22Rv1 (cell line): ENCODE measurements at regions not wholly inside any gene's neighbourhood (a gene's known extent, or its start where the extent isn't known, plus 50 kb on each side); places are given as distances from the start of the nearest gene placed in this dataset.

Source experiments
- H3K27ac ChIP-seq: fragments of 450-650 bp; 2 replicates; pipeline ENCODE4 v1.5.1; 2017
- ZFX ChIP-seq: fragments of 450-650 bp; IDR thresholded peaks from 2 replicates; pipeline ENCODE4 v1.6.1; 2017; ENCODE audit warnings: antibody characterized with exemption, borderline replicate concordance
- TF ChIP-seq, protein P1 (sequence below): fragments of 450-650 bp; IDR thresholded peaks from 2 replicates; pipeline ENCODE4 v1.5.1; 2017; ENCODE audit warnings: mild to moderate bottlenecking

DNA sequence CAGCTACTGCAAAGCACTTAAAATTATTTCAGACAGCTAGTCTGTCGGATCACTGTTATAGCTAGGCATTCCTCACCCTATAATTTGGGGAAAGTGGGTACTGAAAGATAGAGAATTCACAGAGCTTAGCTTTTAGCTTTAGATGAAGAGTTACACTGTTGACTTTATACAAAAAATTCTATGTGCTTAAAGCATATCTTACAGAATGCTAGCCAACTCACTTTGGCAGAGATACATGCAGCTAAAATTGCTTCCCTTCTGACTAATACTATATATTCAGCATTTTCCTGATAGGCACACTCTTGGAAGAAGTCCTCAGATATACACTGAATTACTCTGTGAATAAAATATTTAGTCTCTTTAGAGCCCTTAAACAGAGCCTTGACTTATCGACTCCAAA, 353.5 kb upstream of the STEAP1 start:
- TF ChIP-seq, protein P1, sequence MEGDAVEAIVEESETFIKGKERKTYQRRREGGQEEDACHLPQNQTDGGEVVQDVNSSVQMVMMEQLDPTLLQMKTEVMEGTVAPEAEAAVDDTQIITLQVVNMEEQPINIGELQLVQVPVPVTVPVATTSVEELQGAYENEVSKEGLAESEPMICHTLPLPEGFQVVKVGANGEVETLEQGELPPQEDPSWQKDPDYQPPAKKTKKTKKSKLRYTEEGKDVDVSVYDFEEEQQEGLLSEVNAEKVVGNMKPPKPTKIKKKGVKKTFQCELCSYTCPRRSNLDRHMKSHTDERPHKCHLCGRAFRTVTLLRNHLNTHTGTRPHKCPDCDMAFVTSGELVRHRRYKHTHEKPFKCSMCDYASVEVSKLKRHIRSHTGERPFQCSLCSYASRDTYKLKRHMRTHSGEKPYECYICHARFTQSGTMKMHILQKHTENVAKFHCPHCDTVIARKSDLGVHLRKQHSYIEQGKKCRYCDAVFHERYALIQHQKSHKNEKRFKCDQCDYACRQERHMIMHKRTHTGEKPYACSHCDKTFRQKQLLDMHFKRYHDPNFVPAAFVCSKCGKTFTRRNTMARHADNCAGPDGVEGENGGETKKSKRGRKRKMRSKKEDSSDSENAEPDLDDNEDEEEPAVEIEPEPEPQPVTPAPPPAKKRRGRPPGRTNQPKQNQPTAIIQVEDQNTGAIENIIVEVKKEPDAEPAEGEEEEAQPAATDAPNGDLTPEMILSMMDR, result no peak
- no peak for TF ChIP-seq ZFX
- H3K27ac ChIP-seq, result no peak overlapping the region

DNA sequence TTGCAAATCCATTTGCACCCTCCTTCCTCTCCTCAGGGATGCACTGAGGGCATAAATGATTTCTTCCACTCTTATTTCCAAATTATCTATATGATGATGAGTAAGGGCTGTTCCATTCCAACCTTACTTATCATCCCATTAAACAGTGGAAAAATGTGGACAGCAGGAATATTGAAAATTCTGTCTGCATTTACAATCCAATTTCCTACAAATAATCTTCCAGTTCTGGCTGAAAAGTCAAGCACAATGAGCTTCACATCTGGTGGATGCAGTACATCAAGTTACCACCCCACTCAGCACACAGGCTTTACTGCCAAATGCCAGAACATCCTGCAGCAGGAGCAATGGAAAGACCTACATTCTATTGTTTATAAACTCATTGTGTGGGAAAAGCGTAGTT, 345.0 kb upstream of the STEAP1 start:
- no peak for TF ChIP-seq ZFX
- TF ChIP-seq, protein P1, result no peak
- H3K27ac ChIP-seq, result no peak overlapping the region

DNA sequence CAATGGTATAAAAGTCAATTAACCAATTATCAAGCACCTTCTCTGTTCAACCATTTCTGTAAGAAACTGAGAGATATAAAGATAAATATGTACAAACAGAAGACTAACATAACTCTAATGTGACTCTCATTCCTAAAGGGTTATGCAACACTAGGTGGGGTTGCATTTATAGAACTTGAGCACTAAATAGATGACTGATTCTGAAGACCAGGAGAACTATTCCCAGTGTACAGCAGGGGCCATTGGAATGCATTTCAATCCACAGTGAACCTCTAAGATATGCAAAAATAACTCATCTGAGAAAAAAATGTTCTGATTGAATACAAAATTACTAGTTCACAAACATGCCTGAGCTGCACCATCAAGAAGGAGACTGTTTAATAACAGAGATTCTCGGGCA, 341.2 kb upstream of the STEAP1 start:
- no peak overlapping the region for H3K27ac ChIP-seq
- TF ChIP-seq, protein P1, result no peak
- TF ChIP-seq ZFX, result no peak

DNA sequence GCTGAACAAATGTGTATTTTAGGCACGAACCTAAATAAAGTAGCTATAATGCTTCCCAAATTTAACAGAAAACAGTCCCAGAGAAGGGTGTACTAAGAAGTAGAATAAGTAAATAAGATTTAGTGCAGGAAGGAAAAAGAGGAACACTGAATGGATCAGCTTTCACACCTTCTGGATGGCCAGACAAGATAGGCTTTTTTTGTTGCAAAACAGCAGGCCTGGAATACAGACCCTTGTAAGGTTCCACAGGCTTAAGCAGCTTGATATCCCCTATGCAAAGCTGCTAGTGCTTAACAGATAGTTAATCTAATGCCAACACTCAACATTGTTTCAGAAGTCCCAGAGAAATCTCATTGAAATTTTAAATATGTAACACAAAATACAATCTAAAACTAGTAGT, 328.1 kb upstream of the STEAP1 start:
- H3K27ac ChIP-seq, result no peak overlapping the region
- TF ChIP-seq, protein P1, result no peak
- no peak for TF ChIP-seq ZFX

DNA sequence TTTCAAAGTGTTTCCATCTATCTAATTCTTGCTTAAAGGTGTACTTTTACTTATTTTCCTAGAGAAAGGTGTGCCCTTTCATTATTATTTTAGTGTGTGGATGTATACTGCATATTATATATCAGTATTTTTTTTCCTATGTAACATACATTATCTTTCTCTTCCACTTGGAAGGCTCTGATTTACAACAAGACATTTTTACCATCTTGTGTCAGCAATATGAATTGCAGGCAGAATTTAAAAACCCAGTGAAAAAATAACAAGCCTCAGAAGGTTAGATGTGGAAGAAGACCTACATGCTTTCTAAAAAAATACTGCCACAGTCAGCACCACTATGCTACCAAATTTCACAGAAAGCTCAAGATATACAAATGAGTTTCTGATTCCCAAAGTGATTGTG, 327.7 kb upstream of the STEAP1 start:
- H3K27ac ChIP-seq, result no peak overlapping the region
- TF ChIP-seq, protein P1, result no peak
- TF ChIP-seq ZFX, result no peak

DNA sequence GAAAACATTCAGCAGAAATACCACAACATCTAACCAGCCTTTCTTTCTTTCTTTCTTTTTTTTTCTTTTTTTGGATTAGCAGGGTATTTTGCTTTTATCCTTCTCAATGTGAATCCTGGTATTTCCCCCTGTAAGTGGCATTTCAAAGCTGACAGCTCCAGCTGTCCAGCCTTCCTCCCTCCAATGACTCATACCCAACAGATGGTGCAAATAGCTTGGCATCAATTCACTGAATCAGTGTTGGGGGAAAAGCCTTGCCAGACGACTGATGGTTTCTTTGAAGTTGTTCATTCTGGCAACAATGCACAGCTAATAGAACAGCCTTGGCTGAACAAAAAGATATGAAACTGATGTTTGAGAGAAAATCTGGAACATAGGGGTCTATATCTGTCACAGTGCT, 316.8 kb upstream of the STEAP1 start:
- TF ChIP-seq, protein P1, result no peak
- no peak for TF ChIP-seq ZFX
- no peak overlapping the region for H3K27ac ChIP-seq

DNA sequence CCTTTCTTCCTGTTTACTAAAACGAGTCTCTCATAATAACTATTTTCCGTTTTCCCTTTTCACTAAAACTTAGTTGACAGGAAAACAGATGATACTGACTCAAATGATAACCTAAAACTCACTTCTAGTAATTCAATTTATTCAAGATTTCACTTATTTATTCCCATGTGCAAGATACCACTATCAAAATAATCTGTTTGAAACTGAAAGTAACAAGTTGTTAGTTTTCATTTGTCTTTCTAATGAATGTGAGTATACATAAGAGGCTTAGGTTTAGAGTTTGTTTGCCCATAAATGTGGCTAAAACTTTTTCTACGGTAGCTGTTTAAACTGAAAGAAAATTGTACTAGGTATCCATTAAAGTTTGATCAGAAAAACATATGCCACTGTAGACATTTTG, 314.9 kb upstream of the STEAP1 start:
- TF ChIP-seq ZFX, result no peak
- TF ChIP-seq, protein P1, result no peak
- no peak overlapping the region for H3K27ac ChIP-seq
